Liver (tissue), 3 donors: ENCODE measurements at regions not wholly inside any gene's neighbourhood (a gene's known extent, or its start where the extent isn't known, plus 50 kb on each side); places are given as distances from the start of the nearest gene placed in this dataset.

Source experiments
- CTCF ChIP-seq: fragments of 150-350 bp; IDR thresholded peaks from 2 replicates; pipeline ENCODE4 v1.5.1; 2017; ENCODE audit warnings: improper control_type of control experiment, low read depth, low read length; ENCODE audit not compliant: missing input control
- GABPA ChIP-seq, 2 donors: IDR thresholded peaks in 1 of 2; conservative IDR thresholded peaks in 1 of 2; 2 replicates each; pipeline ENCODE4 v1.6.1; 2016; ENCODE audit warnings: antibody characterized with exemption in 2 of 2, mild to moderate bottlenecking in 1 of 2, moderate library complexity in 1 of 2
- JUND ChIP-seq, 2 donors: IDR thresholded peaks; 2 replicates each; pipeline ENCODE4 v1.6.1; 2016; ENCODE audit warnings: antibody characterized with exemption in 2 of 2
- MAX ChIP-seq: IDR thresholded peaks from 2 replicates; pipeline ENCODE4 v1.6.1; 2016; ENCODE audit warnings: antibody characterized with exemption
- RAD21 ChIP-seq, 2 donors: IDR thresholded peaks; 2 replicates each; pipeline ENCODE4 v1.6.1; 2016; ENCODE audit warnings: antibody characterized with exemption in 2 of 2, mild to moderate bottlenecking in 2 of 2
- REST ChIP-seq: IDR thresholded peaks from 2 replicates; pipeline ENCODE4 v1.6.1; 2016; ENCODE audit warnings: antibody characterized with exemption, mild to moderate bottlenecking
- TAF1 ChIP-seq: conservative IDR thresholded peaks from 2 replicates; pipeline ENCODE4 v1.6.1; 2016; ENCODE audit warnings: antibody characterized with exemption, mild to moderate bottlenecking
- YY1 ChIP-seq: IDR thresholded peaks from 2 replicates; pipeline ENCODE4 v1.6.1; 2016; ENCODE audit warnings: antibody characterized with exemption, mild to moderate bottlenecking
- ZBTB33 ChIP-seq: IDR thresholded peaks from 2 replicates; pipeline ENCODE4 v1.6.1; 2016; ENCODE audit warnings: antibody characterized with exemption
- donor health status: healthy.
- donor health status: healthy.

- TF ChIP-seq TAF1 (no peak), CTCF (no peak), RAD21 (IDR thresholded peaks at IDR 0.05) (no peak), MAX (no peak), REST (no peak), YY1 (no peak), JUND (IDR thresholded peaks at IDR 0.05) (no peak), GABPA (IDR thresholded peaks at IDR 0.05 in 1 of 2, conservative IDR thresholded peaks at IDR 0.05 in 1 of 2) (no peak), ZBTB33 (no peak)
These were observed 81.6 kb upstream of the PRR20G start for GRCh38 chr3:127369356-127369935.
